GM21717 (cell line): ENCODE measurements at regions not wholly inside any gene's neighbourhood (a gene's known extent, or its start where the extent isn't known, plus 50 kb on each side); places are given as distances from the start of the nearest gene placed in this dataset.

Experiments
- ATAC-seq: cut with Tn5 transposase; IDR thresholded peaks from one replicate; pipeline ENCODE4 v1.9.1; 2021; ENCODE audit warnings: mild to moderate bottlenecking, moderate library complexity; ENCODE audit not compliant: unreplicated experiment

GRCh38 chr9:1729631-1730030, 285.5 kb upstream of the SMARCA2 start:
- no peak for ATAC-seq

- ATAC-seq: no peak
Measured at GRCh38 chr9:1732670-1733069, 282.5 kb upstream of the SMARCA2 start.

GRCh38 chr9:1738511-1739100, 276.5 kb upstream of the SMARCA2 start:
- ATAC-seq: no peak

DNA sequence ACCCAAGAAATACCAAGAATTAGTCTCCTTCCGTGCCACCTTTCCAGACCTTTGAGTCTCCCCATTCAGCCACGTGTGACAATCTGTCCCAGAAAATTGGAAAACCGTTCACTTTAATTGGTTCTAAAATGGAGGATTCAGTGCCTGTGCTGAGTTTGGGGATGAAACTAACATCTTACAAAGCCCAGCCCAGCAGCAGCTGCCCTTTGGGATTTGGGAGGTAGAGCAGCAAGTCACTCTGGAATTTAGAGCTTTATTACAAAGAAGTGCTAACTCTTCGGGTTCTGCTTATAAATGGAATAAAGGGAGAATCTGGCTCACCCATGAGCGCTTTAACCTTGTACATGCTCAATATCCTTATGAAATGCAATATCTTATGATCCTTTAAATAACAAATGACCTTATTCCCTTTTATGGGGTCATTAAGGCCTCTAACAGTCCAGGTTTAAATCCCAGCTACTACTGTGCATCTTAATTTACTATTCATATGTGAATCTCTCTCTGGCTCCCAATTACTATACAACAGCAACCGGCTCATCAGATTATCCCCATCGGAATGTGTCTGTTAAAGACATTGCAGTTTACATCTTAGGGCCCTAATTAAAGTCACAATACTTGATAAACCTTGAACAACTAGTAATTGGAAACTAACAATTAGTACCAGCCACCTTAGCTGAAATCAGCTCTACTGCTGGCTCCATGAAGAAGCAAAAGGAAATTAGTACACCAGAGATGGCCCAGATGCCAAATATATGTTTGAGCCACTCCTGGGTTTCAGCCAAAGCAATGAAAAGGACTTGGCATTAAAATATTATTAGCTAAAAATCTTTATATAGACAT, 271.8 kb upstream of the SMARCA2 start:
- ATAC-seq: no peak

DNA sequence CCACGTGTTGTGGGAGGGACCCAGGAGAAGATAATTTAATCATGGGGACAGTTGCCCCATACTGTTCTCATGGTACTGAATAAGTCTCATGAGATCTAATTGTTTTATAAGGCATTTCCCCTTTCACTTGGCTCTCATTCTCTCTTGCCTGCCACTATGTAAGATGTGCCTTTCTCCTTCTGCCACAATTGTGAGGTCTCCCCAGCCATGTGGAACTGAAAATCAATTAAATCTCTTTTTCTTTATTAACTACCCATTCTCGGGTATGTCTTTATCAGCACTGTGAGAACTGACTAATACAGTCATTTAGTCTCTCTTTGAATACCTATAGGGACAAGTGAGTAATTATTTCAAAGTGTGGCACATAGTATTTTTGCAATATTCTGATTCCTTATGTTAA, 269.2 kb upstream of the SMARCA2 start:
- no peak for ATAC-seq

GRCh38 chr9:1747417-1747967, 267.7 kb upstream of the SMARCA2 start:
- peak; percentile 79 for ATAC-seq

GRCh38 chr9:1748407-1748806, 266.7 kb upstream of the SMARCA2 start:
- no peak for ATAC-seq

- no peak for ATAC-seq
Measured at GRCh38 chr9:1757186-1757585, 258.0 kb upstream of the SMARCA2 start.

- ATAC-seq: peak; percentile 94
Measured at GRCh38 chr9:1759009-1759408, 256.1 kb upstream of the SMARCA2 start.

- ATAC-seq: no peak
Measured at GRCh38 chr9:1759771-1760300, 255.3 kb upstream of the SMARCA2 start.

DNA sequence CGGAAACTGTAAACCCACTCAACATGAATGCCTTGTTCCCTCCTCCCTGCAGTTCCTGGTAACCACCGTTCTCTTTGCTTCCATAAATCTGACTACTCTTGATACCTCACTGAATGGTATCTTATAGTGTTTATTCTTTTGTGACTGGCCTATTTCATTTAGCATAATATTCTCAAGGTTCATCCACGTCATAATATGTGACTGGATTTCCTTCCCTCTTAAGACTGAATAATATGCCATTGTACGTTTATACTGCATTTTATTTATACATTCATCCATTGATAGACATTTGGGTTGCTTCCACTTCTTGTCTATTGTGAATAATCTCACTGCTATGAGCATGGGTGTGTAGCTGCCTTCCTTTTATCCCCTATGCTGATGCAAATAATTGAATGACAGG, 253.3 kb upstream of the SMARCA2 start:
- no peak for ATAC-seq

- no peak for ATAC-seq
Measured at GRCh38 chr9:1766042-1766441, 249.1 kb upstream of the SMARCA2 start.

DNA sequence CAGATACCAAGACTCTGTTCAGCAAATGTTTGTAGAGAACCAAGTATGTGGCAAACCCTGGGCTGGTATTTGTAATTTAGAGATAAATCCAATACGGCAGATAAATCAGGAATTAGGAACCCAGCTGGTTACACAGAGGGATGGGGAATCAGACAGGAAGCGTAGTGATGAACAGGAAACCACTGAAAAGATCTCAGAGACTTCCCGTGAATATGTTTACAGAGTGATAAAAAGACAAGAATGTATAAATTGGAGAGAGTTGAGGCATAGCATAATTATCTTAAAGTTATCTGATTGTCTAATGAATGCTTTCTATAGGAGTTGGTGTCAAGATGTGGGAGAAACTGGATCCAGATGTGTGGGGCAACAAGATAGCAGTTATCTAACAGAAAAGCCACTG, 246.6 kb upstream of the SMARCA2 start:
- no peak for ATAC-seq

GRCh38 chr9:1771094-1771789, 243.9 kb upstream of the SMARCA2 start:
- ATAC-seq: no peak

GRCh38 chr9:1775230-1775629, 239.9 kb upstream of the SMARCA2 start:
- no peak for ATAC-seq

DNA sequence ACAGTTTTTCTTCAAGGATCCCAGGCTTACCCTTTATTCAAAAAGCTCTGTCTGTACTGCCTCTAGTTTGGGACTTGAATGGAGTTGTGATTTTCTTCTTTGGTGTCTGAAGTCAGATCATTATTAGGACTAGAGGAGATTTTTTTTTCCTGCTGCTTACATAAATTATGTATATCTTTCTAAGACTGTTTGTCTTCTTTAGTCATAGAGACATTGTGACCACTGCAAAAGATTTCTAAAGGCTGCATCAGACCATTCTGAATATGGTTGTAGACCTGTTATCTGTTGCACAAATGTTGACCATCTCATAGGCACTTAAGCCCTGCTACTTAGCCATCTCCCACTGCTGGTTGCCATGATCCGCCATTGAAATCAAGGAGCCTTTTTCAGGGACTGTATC, 238.5 kb upstream of the SMARCA2 start:
- ATAC-seq: no peak

- ATAC-seq: no peak
Measured at GRCh38 chr9:1791191-1791590, 224.0 kb upstream of the SMARCA2 start.

- ATAC-seq: no peak
Measured at GRCh38 chr9:1794547-1795270, 220.4 kb upstream of the SMARCA2 start.

- no peak for ATAC-seq
Measured at GRCh38 chr9:1804128-1804865, 210.8 kb upstream of the SMARCA2 start.

- ATAC-seq: no peak
Measured at GRCh38 chr9:1829719-1830118, 185.4 kb upstream of the SMARCA2 start.
